Bronchial epithelial cell (primary cell): ENCODE measurements at regions not wholly inside any gene's neighbourhood (a gene's known extent, or its start where the extent isn't known, plus 50 kb on each side); places are given as distances from the start of the nearest gene placed in this dataset.
A peak's percentile ranks its signal among the peaks of the same experiment; 100 is the strongest.

ENCODE experiments used
- DNase-seq: peaks from one replicate; pipeline ENCODE4 v3.0.0-alpha.2; 2010; ENCODE audit warnings: low read depth
- FAIRE-seq: peaks from 2 replicates; lab custom pipeline; 2011; peaks lifted over from hg19 to GRCh38; lab: Jason Lieb, UNC
- H3K27me3 ChIP-seq: 2 replicates; pipeline ENCODE4 v1.5.1; 2011; ENCODE audit warnings: low read length; ENCODE audit not compliant: control insufficient read depth, insufficient read depth
- H3K36me3 ChIP-seq: 2 replicates; pipeline ENCODE4 v1.5.1; 2011; ENCODE audit warnings: low read length; ENCODE audit not compliant: control insufficient read depth, insufficient read depth
- H3K4me3 ChIP-seq: 2 replicates; pipeline ENCODE4 v1.5.1; 2011; ENCODE audit warnings: mild to moderate bottlenecking, low read depth, low read length, control low read depth
- TF ChIP-seq, protein P1 (sequence below): IDR thresholded peaks from 2 replicates; pipeline ENCODE4 v1.5.1; 2011; ENCODE audit warnings: mild to moderate bottlenecking, moderate library complexity, low read length, control low read depth, inconsistent platforms; ENCODE audit not compliant: insufficient read depth, severe bottlenecking

DNA sequence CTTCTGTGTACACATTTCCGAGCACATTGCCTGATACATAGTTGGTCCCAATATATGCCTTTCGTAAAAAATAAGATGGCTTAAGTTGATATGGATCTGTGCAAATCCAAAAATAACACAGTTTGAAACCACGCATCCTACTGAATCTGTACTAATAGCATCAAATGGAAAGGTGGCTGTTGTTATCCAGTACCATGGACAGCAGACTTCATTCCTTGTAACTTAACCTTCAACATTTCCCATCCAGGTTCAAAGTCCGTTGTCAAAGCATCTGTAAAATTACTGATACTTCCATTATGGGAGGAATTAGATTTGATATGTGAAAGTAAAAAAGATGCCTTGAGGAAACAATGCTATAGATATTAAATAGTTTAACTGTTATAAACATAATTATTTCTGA lies 65.5 kb upstream of the C3orf49 start:
- Histone ChIP-seq H3K4me3 (no peak overlapping the region), H3K36me3 (no peaks in the 10 kb centered on the region), H3K27me3 (no peaks in the 10 kb centered on the region)
- DNase-seq (peak; percentile 44), FAIRE-seq (no peak)
- TF ChIP-seq, protein P1, sequence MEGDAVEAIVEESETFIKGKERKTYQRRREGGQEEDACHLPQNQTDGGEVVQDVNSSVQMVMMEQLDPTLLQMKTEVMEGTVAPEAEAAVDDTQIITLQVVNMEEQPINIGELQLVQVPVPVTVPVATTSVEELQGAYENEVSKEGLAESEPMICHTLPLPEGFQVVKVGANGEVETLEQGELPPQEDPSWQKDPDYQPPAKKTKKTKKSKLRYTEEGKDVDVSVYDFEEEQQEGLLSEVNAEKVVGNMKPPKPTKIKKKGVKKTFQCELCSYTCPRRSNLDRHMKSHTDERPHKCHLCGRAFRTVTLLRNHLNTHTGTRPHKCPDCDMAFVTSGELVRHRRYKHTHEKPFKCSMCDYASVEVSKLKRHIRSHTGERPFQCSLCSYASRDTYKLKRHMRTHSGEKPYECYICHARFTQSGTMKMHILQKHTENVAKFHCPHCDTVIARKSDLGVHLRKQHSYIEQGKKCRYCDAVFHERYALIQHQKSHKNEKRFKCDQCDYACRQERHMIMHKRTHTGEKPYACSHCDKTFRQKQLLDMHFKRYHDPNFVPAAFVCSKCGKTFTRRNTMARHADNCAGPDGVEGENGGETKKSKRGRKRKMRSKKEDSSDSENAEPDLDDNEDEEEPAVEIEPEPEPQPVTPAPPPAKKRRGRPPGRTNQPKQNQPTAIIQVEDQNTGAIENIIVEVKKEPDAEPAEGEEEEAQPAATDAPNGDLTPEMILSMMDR = no peak

DNA sequence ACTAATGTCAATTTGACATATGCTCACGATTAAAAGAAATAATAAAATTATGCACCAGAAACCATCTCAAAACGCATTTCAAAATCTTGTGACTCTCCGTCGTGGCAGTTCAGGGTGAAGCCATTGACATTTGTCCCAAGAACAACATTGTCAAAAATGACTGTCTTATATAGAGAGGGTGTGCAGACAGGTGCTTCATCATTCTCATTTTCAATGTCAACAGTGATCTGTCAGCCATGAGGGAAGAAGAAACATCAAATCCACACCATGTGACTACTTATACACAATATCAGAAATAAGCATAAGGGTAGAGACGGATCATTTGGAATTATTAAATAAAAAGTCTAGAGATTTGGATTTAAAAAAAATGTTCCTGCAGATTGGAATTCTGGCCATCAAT lies 65.1 kb upstream of the C3orf49 start:
- TF ChIP-seq, protein P1 = no peak
- H3K36me3 ChIP-seq = no peaks in the 10 kb centered on the region
- H3K27me3 ChIP-seq = no peaks in the 10 kb centered on the region
- FAIRE-seq = no peak
- no peak overlapping the region for H3K4me3 ChIP-seq
- DNase-seq = no peak

DNA sequence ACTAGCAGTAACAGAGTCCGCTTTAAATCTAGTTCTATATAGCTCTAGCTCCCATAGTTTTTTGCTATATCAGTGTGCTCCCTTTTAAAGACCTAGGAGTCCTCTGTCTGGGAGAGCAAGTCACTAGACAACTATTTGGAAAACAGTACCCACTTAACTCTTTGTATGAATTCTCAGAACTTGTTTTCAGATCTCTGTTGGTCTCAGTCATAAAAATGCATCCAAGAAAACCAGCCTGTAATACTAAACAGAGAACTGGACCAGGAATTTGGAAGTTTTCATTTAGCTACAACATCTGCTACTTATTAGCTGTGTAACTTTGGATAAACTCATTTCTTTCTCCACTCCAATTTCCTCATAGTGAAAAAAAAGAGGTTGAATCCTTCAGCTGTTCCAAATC lies 56.9 kb upstream of the C3orf49 start:
- Histone ChIP-seq H3K27me3 (no peaks in the 10 kb centered on the region), H3K36me3 (no peaks in the 10 kb centered on the region), H3K4me3 (no peak overlapping the region)
- TF ChIP-seq, protein P1 = no peak
- DNase-seq = no peak
- FAIRE-seq = no peak

DNA sequence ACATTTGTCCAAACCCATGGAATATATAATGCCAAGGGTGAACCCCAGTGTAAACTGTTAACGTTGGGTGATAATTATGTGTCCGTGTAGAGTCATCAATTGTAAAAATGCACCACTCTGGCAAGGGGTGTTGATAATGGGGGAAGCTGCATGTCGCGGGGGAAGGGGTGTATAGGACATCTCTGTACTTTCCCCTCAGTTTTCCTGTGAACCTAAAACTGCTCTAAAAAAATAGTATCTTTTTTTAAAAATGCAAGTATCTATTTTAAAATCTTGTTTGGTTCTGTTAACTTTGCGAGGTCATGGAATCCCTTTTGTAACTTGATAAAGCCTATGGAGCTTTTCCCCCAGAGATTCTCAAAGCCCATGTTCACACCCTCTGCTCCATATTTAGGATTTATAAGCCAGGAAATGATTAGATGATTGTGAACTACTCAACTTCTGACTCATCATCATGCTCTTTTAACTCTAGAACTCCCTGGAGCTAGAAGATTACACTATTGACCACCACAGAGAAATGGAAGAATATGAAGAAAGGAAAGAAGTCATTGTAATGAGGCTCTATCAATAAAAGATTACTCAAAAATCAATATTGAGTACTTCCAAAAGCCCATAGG lies 56.1 kb upstream of the C3orf49 start:
- no peaks in the 10 kb centered on the region for H3K36me3 ChIP-seq
- no peak overlapping the region for H3K4me3 ChIP-seq
- FAIRE-seq = no peak
- DNase-seq = peak; percentile 72
- no peaks in the 10 kb centered on the region for H3K27me3 ChIP-seq
- TF ChIP-seq, protein P1 = no peak

DNA sequence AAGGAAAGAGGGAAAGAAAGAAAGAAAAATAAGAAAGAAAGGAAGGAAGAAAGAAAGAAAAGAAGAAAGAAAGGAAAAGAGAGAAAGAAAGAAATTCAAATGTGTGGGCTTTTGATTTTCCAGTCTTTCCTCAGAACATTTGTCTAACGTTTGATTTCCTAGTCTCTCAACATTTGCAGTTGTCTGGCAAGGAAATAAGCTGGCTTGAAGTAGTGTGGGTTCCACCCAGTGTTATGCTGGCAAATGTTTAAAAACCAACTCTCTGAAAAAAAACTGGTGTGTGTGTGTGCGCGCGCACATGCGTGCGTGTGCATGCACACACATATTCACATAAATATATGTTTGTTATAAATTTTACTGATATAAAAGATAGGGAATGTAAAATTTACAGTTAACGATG lies 54.6 kb upstream of the C3orf49 start:
- no peak overlapping the region for H3K4me3 ChIP-seq
- TF ChIP-seq, protein P1 = no peak
- FAIRE-seq (no peak), DNase-seq (no peak)
- no peaks in the 10 kb centered on the region for H3K36me3 ChIP-seq
- no peaks in the 10 kb centered on the region for H3K27me3 ChIP-seq

DNA sequence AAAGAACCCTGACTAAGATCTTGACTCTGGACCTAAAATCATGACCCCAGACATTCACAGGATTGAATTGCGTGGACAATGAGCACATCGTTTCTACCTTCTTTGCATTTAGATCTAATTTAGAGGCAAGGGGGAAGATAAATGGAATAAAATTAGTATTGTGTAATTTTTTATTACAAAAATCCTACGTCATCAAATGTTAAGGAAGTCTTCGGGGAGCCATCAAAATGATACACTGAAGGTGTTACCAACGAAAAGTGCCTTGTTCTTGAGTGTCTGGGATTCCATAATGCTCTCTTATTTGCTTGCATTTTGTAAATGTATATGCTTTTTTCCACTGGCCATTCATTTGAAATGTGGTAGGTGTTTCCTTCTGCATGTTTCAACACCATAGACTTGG lies 52.8 kb upstream of the C3orf49 start:
- no peak for FAIRE-seq
- Histone ChIP-seq H3K27me3 (no peaks in the 10 kb centered on the region), H3K36me3 (no peaks in the 10 kb centered on the region), H3K4me3 (no peak overlapping the region)
- no peak for DNase-seq
- TF ChIP-seq, protein P1 = no peak
